Progenitor cell of endocrine pancreas (in vitro differentiated cells): ENCODE measurements at regions not wholly inside any gene's neighbourhood (a gene's known extent, or its start where the extent isn't known, plus 50 kb on each side); places are given as distances from the start of the nearest gene placed in this dataset.

Experiments used
- DNase-seq: peaks from one replicate; pipeline ENCODE4 v3.0.0; 2021; ENCODE audit warnings: low spot score; ENCODE audit not compliant: unreplicated experiment
- H3K27ac Mint-ChIP-seq: 2 replicates; pipeline ENCODE4 v1.8.0; 2021; ENCODE audit warnings: mild to moderate bottlenecking, moderate library complexity, mixed read lengths
- H3K27me3 Mint-ChIP-seq: 2 replicates; pipeline ENCODE4 v1.8.0; 2021; ENCODE audit warnings: mixed read lengths
- H3K36me3 Mint-ChIP-seq: 2 replicates; pipeline ENCODE4 v1.8.0; 2022; ENCODE audit warnings: mixed read lengths; ENCODE audit not compliant: insufficient read depth
- H3K4me1 Mint-ChIP-seq: 2 replicates; pipeline ENCODE4 v1.8.0; 2021; ENCODE audit warnings: low read depth, mixed read lengths
- H3K4me3 Mint-ChIP-seq: 2 replicates; pipeline ENCODE4 v1.8.0; 2021; ENCODE audit warnings: low read depth, mild to moderate bottlenecking, moderate library complexity, mixed read lengths
- H3K9me3 Mint-ChIP-seq: 2 replicates; pipeline ENCODE4 v1.8.0; 2021; ENCODE audit warnings: low read depth, mixed read lengths
- CTCF ChIP-seq: fragments of 200-600 bp; sonication (generic); IDR thresholded peaks from one replicate; pipeline ENCODE4 v1.5.0; 2021; ENCODE audit warnings: antibody characterized with exemption, mild to moderate bottlenecking; ENCODE audit not compliant: unreplicated experiment

- H3K36me3 Mint-ChIP-seq, result no peaks in the 10 kb centered on the region
- DNase-seq, result no peak
- H3K27ac Mint-ChIP-seq, result no peak overlapping the region
- no peaks in the 10 kb centered on the region for H3K27me3 Mint-ChIP-seq
- no peak for TF ChIP-seq CTCF
- H3K9me3 Mint-ChIP-seq, result peaks cover 8% of the 10 kb centered on the region
- H3K4me3 Mint-ChIP-seq, result no peak overlapping the region
- H3K4me1 Mint-ChIP-seq, result peaks cover 9% of the 10 kb centered on the region
These were observed 246.8 kb downstream of the LMO4 start for GRCh38 chr1:87575528-87575927.

- Mint-ChIP-seq H3K27me3 (no peaks in the 10 kb centered on the region), H3K27ac (no peak overlapping the region), H3K36me3 (no peaks in the 10 kb centered on the region), H3K4me3 (no peak overlapping the region), H3K4me1 (peaks cover 7% of the 10 kb centered on the region), H3K9me3 (peaks cover 8% of the 10 kb centered on the region)
- no peak for TF ChIP-seq CTCF
- DNase-seq, result no peak
These were observed 249.8 kb downstream of the LMO4 start for GRCh38 chr1:87578464-87578863.

- H3K4me3 Mint-ChIP-seq, result no peak overlapping the region
- H3K27me3 Mint-ChIP-seq, result no peaks in the 10 kb centered on the region
- no peak for DNase-seq
These were observed 254.8 kb downstream of the LMO4 start for GRCh38 chr1:87583459-87583858.

GRCh38 chr1:87584586-87584985, 255.9 kb downstream of the LMO4 start:
- H3K27ac Mint-ChIP-seq, result no peak overlapping the region
- DNase-seq, result no peak
- H3K36me3 Mint-ChIP-seq, result no peaks in the 10 kb centered on the region
- no peaks in the 10 kb centered on the region for H3K4me1 Mint-ChIP-seq
- no peak overlapping the region for H3K4me3 Mint-ChIP-seq
- no peaks in the 10 kb centered on the region for H3K9me3 Mint-ChIP-seq
- no peak for TF ChIP-seq CTCF
- no peaks in the 10 kb centered on the region for H3K27me3 Mint-ChIP-seq

More at GRCh38 chr1:87583459-87583858, 254.8 kb downstream of the LMO4 start:
- Mint-ChIP-seq H3K9me3 (no peaks in the 10 kb centered on the region), H3K27ac (no peak overlapping the region), H3K36me3 (no peaks in the 10 kb centered on the region), H3K4me1 (no peaks in the 10 kb centered on the region)
- no peak for TF ChIP-seq CTCF

- DNase-seq, result no peak
- Mint-ChIP-seq H3K27me3 (no peaks in the 10 kb centered on the region), H3K9me3 (no peaks in the 10 kb centered on the region), H3K4me1 (no peaks in the 10 kb centered on the region), H3K36me3 (no peaks in the 10 kb centered on the region), H3K27ac (no peak overlapping the region), H3K4me3 (no peak overlapping the region)
- TF ChIP-seq CTCF, result no peak
These were observed 257.8 kb downstream of the LMO4 start for GRCh38 chr1:87586501-87586900.
